ENCODE measurements at regions not wholly inside any gene's neighbourhood (a gene's known extent, or its start where the extent isn't known, plus 50 kb on each side); places are given as distances from the start of the nearest gene placed in this dataset.

DNA sequence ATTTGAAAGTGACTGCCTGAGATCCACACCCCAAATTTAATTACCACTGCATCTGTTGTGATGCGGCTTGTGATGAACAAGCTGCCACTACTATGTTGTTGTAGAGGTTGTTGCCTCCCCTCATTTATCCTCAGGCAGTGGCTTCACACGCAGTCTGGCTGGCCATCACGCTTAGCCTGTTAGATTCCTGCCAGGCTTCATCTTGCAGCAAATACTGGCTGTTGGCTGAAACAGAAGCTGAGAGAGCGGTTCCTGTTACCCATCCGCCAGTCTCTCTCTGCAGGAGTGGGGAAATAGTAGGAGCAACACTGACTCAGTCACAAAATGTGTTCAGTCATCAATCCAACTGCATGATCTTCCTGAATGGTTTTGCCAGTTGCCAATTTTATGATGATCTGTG lies 934.4 kb downstream of the FLRT2 start:
- Histone ChIP-seq H2AK5ac (ENCODE audit: low read depth, low read length) (no peak overlapping the region), H3K9me3 (ENCODE audit: control insufficient read depth, insufficient read depth, low read length) (no peaks in the 10 kb centered on the region), H2AFZ (replicated peaks; ENCODE audit: low read length, poor library complexity) (peak overlapping the region; percentile 69), H4K5ac (ENCODE audit: low read depth, low read length) (no peak overlapping the region), H3K56ac (ENCODE audit: extremely low read depth, insufficient read depth, low read length) (no peak overlapping the region), H3K4me2 (ENCODE audit: low read depth, low read length) (no peak overlapping the region), H3K14ac (replicated peaks; ENCODE audit: low read depth, low read length) (no peak overlapping the region), H3K27me3 (ENCODE audit: control insufficient read depth, insufficient read depth, low read length) (no peaks in the 10 kb centered on the region), H2BK5ac (ENCODE audit: low read depth, low read length, poor library complexity, severe bottlenecking) (no peak overlapping the region), H3K27ac (ENCODE audit: insufficient read depth, low read length) (no peak overlapping the region), H3K36me3 (ENCODE audit: control insufficient read depth, insufficient read depth, low read length) (no peaks in the 10 kb centered on the region), H3K4me1 (ENCODE audit: control insufficient read depth, insufficient read depth, low read length) (no peaks in the 10 kb centered on the region), H4K20me1 (ENCODE audit: insufficient read depth, low read length) (no peaks in the 10 kb centered on the region), H3K9ac (ENCODE audit: low read depth, low read length) (no peak overlapping the region), H3K18ac (ENCODE audit: low read depth, low read length) (no peak overlapping the region), H4K91ac (ENCODE audit: insufficient read depth, low read depth, low read length) (no peak overlapping the region), H2BK15ac (ENCODE audit: low read depth, low read length) (no peak overlapping the region), H4K8ac (ENCODE audit: low read depth in 2 of 2, low read length in 2 of 2) (peak overlapping the region in 1 of 2 experiments; percentile 57; a peak in 1 of 4 replicates), H3K4ac (ENCODE audit: low read depth, low read length) (no peak overlapping the region), H3K23ac (ENCODE audit: low read depth, low read length) (no peak overlapping the region), H3K9me1 (ENCODE audit: insufficient read depth, low read length) (no peaks in the 10 kb centered on the region), H3K79me1 (ENCODE audit: low read depth in 1 of 2, low read length in 2 of 2) (no peaks in the 10 kb centered on the region), H2AK9ac (replicated peaks; ENCODE audit: low read depth, low read length, poor library complexity) (peak overlapping the region; percentile 60), H3K4me3 (ENCODE audit: insufficient read depth, low read depth, low read length) (no peak overlapping the region), H2BK120ac (ENCODE audit: low read depth, low read length) (0 out of 2 replicates have a peak overlapping the region, but pooled peaks have one; percentile 38), H2BK20ac (ENCODE audit: low read depth, low read length) (no peak overlapping the region)
- ATAC-seq (ENCODE audit: low read depth) = no peak; the same call in 1 of the 2 replicates
- TF ChIP-seq, protein P1, sequence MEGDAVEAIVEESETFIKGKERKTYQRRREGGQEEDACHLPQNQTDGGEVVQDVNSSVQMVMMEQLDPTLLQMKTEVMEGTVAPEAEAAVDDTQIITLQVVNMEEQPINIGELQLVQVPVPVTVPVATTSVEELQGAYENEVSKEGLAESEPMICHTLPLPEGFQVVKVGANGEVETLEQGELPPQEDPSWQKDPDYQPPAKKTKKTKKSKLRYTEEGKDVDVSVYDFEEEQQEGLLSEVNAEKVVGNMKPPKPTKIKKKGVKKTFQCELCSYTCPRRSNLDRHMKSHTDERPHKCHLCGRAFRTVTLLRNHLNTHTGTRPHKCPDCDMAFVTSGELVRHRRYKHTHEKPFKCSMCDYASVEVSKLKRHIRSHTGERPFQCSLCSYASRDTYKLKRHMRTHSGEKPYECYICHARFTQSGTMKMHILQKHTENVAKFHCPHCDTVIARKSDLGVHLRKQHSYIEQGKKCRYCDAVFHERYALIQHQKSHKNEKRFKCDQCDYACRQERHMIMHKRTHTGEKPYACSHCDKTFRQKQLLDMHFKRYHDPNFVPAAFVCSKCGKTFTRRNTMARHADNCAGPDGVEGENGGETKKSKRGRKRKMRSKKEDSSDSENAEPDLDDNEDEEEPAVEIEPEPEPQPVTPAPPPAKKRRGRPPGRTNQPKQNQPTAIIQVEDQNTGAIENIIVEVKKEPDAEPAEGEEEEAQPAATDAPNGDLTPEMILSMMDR (conservative IDR thresholded peaks at IDR 0.05; ENCODE audit: low read depth, low read length) = no peak
- TF ChIP-seq BHLHE40 (IDR thresholded peaks at IDR 0.05; ENCODE audit: low read depth, low read length) = no peak
- no peak for TF ChIP-seq RCOR1 (IDR thresholded peaks at IDR 0.05; ENCODE audit: insufficient replicate concordance, low read length)
- TF ChIP-seq FOS (IDR thresholded peaks at IDR 0.05; ENCODE audit: low read depth, low read length) = no peak
- TF ChIP-seq NFE2L2 (IDR thresholded peaks at IDR 0.05; ENCODE audit: low read depth, low read length) = no peak
- no peak for TF ChIP-seq RAD21 (IDR thresholded peaks at IDR 0.05; ENCODE audit: low read length)
- TF ChIP-seq MAZ (IDR thresholded peaks at IDR 0.05; ENCODE audit: borderline replicate concordance, low read depth, low read length) = no peak
- TF ChIP-seq MAFK (IDR thresholded peaks at IDR 0.05; ENCODE audit: low read depth, low read length) = no peak
- TF ChIP-seq, protein P2, sequence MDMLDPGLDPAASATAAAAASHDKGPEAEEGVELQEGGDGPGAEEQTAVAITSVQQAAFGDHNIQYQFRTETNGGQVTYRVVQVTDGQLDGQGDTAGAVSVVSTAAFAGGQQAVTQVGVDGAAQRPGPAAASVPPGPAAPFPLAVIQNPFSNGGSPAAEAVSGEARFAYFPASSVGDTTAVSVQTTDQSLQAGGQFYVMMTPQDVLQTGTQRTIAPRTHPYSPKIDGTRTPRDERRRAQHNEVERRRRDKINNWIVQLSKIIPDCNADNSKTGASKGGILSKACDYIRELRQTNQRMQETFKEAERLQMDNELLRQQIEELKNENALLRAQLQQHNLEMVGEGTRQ (IDR thresholded peaks at IDR 0.05; ENCODE audit: low read depth, low read length) = no peak
- TF ChIP-seq, protein P3, sequence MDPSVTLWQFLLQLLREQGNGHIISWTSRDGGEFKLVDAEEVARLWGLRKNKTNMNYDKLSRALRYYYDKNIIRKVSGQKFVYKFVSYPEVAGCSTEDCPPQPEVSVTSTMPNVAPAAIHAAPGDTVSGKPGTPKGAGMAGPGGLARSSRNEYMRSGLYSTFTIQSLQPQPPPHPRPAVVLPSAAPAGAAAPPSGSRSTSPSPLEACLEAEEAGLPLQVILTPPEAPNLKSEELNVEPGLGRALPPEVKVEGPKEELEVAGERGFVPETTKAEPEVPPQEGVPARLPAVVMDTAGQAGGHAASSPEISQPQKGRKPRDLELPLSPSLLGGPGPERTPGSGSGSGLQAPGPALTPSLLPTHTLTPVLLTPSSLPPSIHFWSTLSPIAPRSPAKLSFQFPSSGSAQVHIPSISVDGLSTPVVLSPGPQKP (IDR thresholded peaks at IDR 0.05; ENCODE audit: borderline replicate concordance, low read depth, low read length) = no peak
- TF ChIP-seq CHD1 (IDR thresholded peaks at IDR 0.05; ENCODE audit: low read depth, low read length) = no peak
- no peak for TF ChIP-seq MXI1 (IDR thresholded peaks at IDR 0.05; ENCODE audit: borderline replicate concordance, low read depth, low read length)
- no peak for TF ChIP-seq RFX5 (IDR thresholded peaks at IDR 0.05; ENCODE audit: low read depth, low read length)
- DNase-seq = peak; percentile 57
- in situ Hi-C loops (cut with MboI; ENCODE audit: low sequenced_read_pairs) = no loop called here
- WGBS, 2 experiments (ENCODE audit: extremely low coverage in 2 of 2, insufficient read length in 1 of 2) = no CpG with 5 or more reads among the region's 5 CpGs
- ChIA-PET CTCF (no interaction called here), POLR2A (ENCODE audit: unreplicated experiment) (interaction anchor here (0.6 kb wide), 2 partner anchors 40 to 199 kb away, joined by 3 to 5 read pairs; no protein-coding TSS in a partner anchor)
- intact Hi-C loops (cut with micrococcal nuclease) = loop anchor here (5.0 kb wide), 1 partner anchor 448 kb away; no protein-coding TSS in a partner anchor
- dilution Hi-C loops (cut with HindIII; ENCODE audit: low sequenced_read_pairs, unreplicated experiment) = no loop called here
- no TSS peak for BruUV-seq (replicated peaks)

All from IMR-90 (cell line).